Gastrocnemius medialis (tissue), 4 donors: ENCODE measurements at regions not wholly inside any gene's neighbourhood (a gene's known extent, or its start where the extent isn't known, plus 50 kb on each side); places are given as distances from the start of the nearest gene placed in this dataset.

ENCODE experiments used
- CTCF ChIP-seq, 5 experiments: fragments of 450-650 bp in 3 of 5; fragments of 200-600 bp in 2 of 5; sonication (generic) in 2 of 5; IDR thresholded peaks in 4 of 5; conservative IDR thresholded peaks in 1 of 5; 1 replicate in 4 of 5; 2 replicates in 1 of 5; pipeline ENCODE4 v1.5.1; 2016 to 2019; ENCODE audit warnings: antibody characterized with exemption in 5 of 5, mild to moderate bottlenecking in 3 of 5, moderate library complexity in 3 of 5
- POLR2A ChIP-seq, 2 donors: fragments of 450-650 bp; IDR thresholded peaks; one replicate each; pipeline ENCODE4 v1.6.1; 2017; ENCODE audit warnings: antibody characterized with exemption in 2 of 2, mild to moderate bottlenecking in 2 of 2, moderate library complexity in 2 of 2

- TF ChIP-seq CTCF (IDR thresholded peaks at IDR 0.05 in 4 of 5, conservative IDR thresholded peaks at IDR 0.05 in 1 of 5) = no peak
- no peak for TF ChIP-seq POLR2A (IDR thresholded peaks at IDR 0.05)
Observed at GRCh38 chr12:19953734-19954133, 414.6 kb upstream of the PDE3A start.
